HCT116 (cell line): ENCODE measurements at regions not wholly inside any gene's neighbourhood (a gene's known extent, or its start where the extent isn't known, plus 50 kb on each side); places are given as distances from the start of the nearest gene placed in this dataset.

ENCODE experiments used
- ATAC-seq: fragments of 200-7000 bp; cut with Tn5 transposase; 2 replicates; pipeline ENCODE4 v1.9.1; 2020; ENCODE audit warnings: mild to moderate bottlenecking, moderate library complexity
- BruUV-seq: library from RNA; stranded (reverse); fragments of 400-500 nt; replicated peaks from 2 replicates; lab custom pipeline; 2021; lab: Mats Ljungman, UMichigan
- CTCF ChIA-PET: fragments of 300-600 bp; sonication (Branson Sonifier 250); formaldehyde crosslinking; loops from one replicate; lab custom pipeline; 2021; ENCODE audit warnings: antibody characterized with exemption; lab: Charles Lee
- POLR2A ChIA-PET: fragments of 300-600, 350-600 bp; sonication (Branson Sonifier 250); formaldehyde crosslinking; loops from one replicate; lab custom pipeline; 2021; ENCODE audit warnings: antibody characterized with exemption; lab: Charles Lee
- RAD21 ChIA-PET, 2 experiments: fragments of 300-600 bp; sonication (Branson Sonifier 250); formaldehyde crosslinking; loops; one replicate each; lab custom pipeline; 2023; ENCODE audit warnings: low total read pairs in 2 of 2; ENCODE audit not compliant: uncharacterized antibody in 2 of 2, unreplicated experiment in 2 of 2, low non-redundant PET in 1 of 2; lab: Charles Lee
- DNase-seq: peaks from one replicate; pipeline ENCODE4 v3.0.0-alpha.2; 2010; ENCODE audit warnings: low read depth, low spot score
- H2AFZ ChIP-seq: fragments of 200-600 bp; shearing (Covaris generic), sonication (generic); 2 replicates; pipeline ENCODE4 v1.6.1; 2017; ENCODE audit warnings: low read depth, mixed run types, mixed read lengths, antibody characterized with exemption, low read length; ENCODE audit not compliant: poor library complexity, severe bottlenecking
- H3K27ac ChIP-seq: 2 replicates; pipeline ENCODE4 v1.5.1; 2012; ENCODE audit warnings: low read depth, low read length
- H3K27me3 ChIP-seq: fragments of 200-600 bp; sonication (generic); 2 replicates; pipeline ENCODE4 v1.6.1; 2016; ENCODE audit warnings: mixed run types, low read length, mixed read lengths; ENCODE audit not compliant: insufficient read depth
- H3K36me3 ChIP-seq, 2 experiments: fragments of 200-500 bp in 1 of 2; fragments of 200-600 bp in 1 of 2; sonication (Bioruptor generic) in 1 of 2; sonication (generic) in 1 of 2; 2 replicates each; pipeline versions ENCODE4 v1.5.1 to v1.6.1; 2014 to 2016; ENCODE audit warnings: low read length in 2 of 2, inconsistent platforms in 1 of 2, mixed read lengths in 1 of 2, mixed run types in 1 of 2; ENCODE audit not compliant: insufficient read depth in 2 of 2, control insufficient read depth in 1 of 2
- H3K4me1 ChIP-seq, 2 experiments: fragments of 200-600 bp in 1 of 2; sonication (generic) in 1 of 2; 2 replicates each; pipeline versions ENCODE4 v1.5.1 to v1.6.1; 2012 to 2017; ENCODE audit warnings: low read length in 2 of 2, inconsistent platforms in 1 of 2, mild to moderate bottlenecking in 1 of 2, mixed read lengths in 1 of 2, mixed run types in 1 of 2, moderate library complexity in 1 of 2; ENCODE audit not compliant: insufficient read depth in 2 of 2, control insufficient read depth in 1 of 2
- H3K4me2 ChIP-seq: fragments of 200-600 bp; sonication (generic); 2 replicates; pipeline ENCODE4 v1.6.1; 2017; ENCODE audit warnings: mixed run types, low read length, mixed read lengths
- H3K4me3 ChIP-seq, 2 experiments: fragments of 200-600 bp in 1 of 2; sonication (generic) in 1 of 2; replicated peaks in 1 of 2; 2 replicates each; pipeline ENCODE4 v1.5.1; 2011 to 2016; ENCODE audit warnings: low read length in 2 of 2, control low read depth in 1 of 2, low read depth in 1 of 2, mild to moderate bottlenecking in 1 of 2, mixed read lengths in 1 of 2, mixed run types in 1 of 2
- H3K79me2 ChIP-seq: fragments of 200-600 bp; sonication (generic); 2 replicates; pipeline ENCODE4 v1.6.1; 2017; ENCODE audit warnings: mild to moderate bottlenecking, mixed run types, low read length, moderate library complexity, mixed read lengths; ENCODE audit not compliant: insufficient read depth
- H3K9ac ChIP-seq: fragments of 200-600 bp; sonication (generic); 2 replicates; pipeline ENCODE4 v1.6.1; 2016; ENCODE audit warnings: low read length, mixed read lengths
- H3K9me2 ChIP-seq: fragments of 200-600 bp; sonication (generic), shearing (Covaris generic); 2 replicates; pipeline ENCODE4 v1.6.1; 2017; ENCODE audit warnings: mixed run types, mild to moderate bottlenecking, moderate library complexity; ENCODE audit not compliant: insufficient read depth
- H3K9me3 ChIP-seq, 2 experiments: fragments of 200-500 bp in 1 of 2; fragments of 200-600 bp in 1 of 2; sonication (Bioruptor generic) in 1 of 2; sonication (generic) in 1 of 2; 2 replicates each; pipeline ENCODE4 v1.6.1; 2014 to 2017; ENCODE audit warnings: low read length in 2 of 2, mixed read lengths in 2 of 2, inconsistent platforms in 1 of 2, low read depth in 1 of 2, mild to moderate bottlenecking in 1 of 2, mixed run types in 1 of 2, moderate library complexity in 1 of 2; ENCODE audit not compliant: control insufficient read depth in 1 of 2, insufficient read depth in 1 of 2
- H4K20me1 ChIP-seq: fragments of 200-600 bp; sonication (generic), shearing (Covaris generic); 2 replicates; pipeline ENCODE4 v1.6.1; 2017; ENCODE audit warnings: mixed run types, mild to moderate bottlenecking, moderate library complexity; ENCODE audit not compliant: insufficient read depth
- ATF3 ChIP-seq: IDR thresholded peaks from 2 replicates; pipeline ENCODE4 v1.6.1; 2012
- CEBPB ChIP-seq: IDR thresholded peaks from 2 replicates; pipeline ENCODE4 v1.6.1; 2012; ENCODE audit warnings: low read depth
- ELF1 ChIP-seq: IDR thresholded peaks from 2 replicates; pipeline ENCODE4 v1.6.1; 2012; ENCODE audit warnings: low read depth, borderline replicate concordance
- EZH2 ChIP-seq: fragments of 200-600 bp; sonication (generic); IDR thresholded peaks from 2 replicates; pipeline ENCODE4 v1.6.1; 2017; ENCODE audit warnings: antibody characterized with exemption, mixed run types
- EZH2phosphoT487 ChIP-seq: fragments of 200-600 bp; IDR thresholded peaks from 2 replicates; pipeline ENCODE4 v1.6.1; 2018; ENCODE audit warnings: antibody characterized with exemption, borderline replicate concordance
- JUND ChIP-seq: IDR thresholded peaks from 2 replicates; pipeline ENCODE4 v1.6.1; 2012
- POLR2A ChIP-seq: IDR thresholded peaks from 2 replicates; pipeline ENCODE4 v1.7.0; 2011; ENCODE audit warnings: borderline replicate concordance; ENCODE audit not compliant: insufficient read depth, insufficient read length; ENCODE audit errors: extremely low read depth
- REST ChIP-seq: IDR thresholded peaks from 2 replicates; pipeline ENCODE4 v1.6.1; 2012; ENCODE audit warnings: low read depth
- SIN3A ChIP-seq: IDR thresholded peaks from 2 replicates; pipeline ENCODE4 v1.6.1; 2012; ENCODE audit warnings: low read depth
- TCF7L2 ChIP-seq: IDR thresholded peaks from 2 replicates; pipeline ENCODE4 v1.7.0; 2011; ENCODE audit warnings: borderline replicate concordance, inconsistent platforms; ENCODE audit not compliant: insufficient read depth, insufficient read length; ENCODE audit errors: extremely low read depth
- YY1 ChIP-seq: IDR thresholded peaks from 2 replicates; pipeline ENCODE4 v1.6.1; 2011; ENCODE audit warnings: low read length, low read depth, moderate library complexity, mild to moderate bottlenecking; ENCODE audit not compliant: insufficient replicate concordance; ENCODE audit errors: extremely low read depth
- ZFX ChIP-seq: fragments of 450-650 bp; IDR thresholded peaks from 2 replicates; pipeline ENCODE4 v1.6.1; 2017
- ZNF274 ChIP-seq: fragments of 200-500 bp; sonication (Bioruptor generic); IDR thresholded peaks from 2 replicates; pipeline ENCODE4 v1.6.1; 2014; ENCODE audit warnings: mild to moderate bottlenecking, low read depth, low read length, inconsistent platforms
- intact Hi-C: fragments of 100-400 bp; cut with micrococcal nuclease; formaldehyde crosslinking; loops from 2 replicates; pipeline ENCODE4 v1.10.0; 2022

- ChIA-PET POLR2A (no interaction called here), CTCF (no interaction called here), RAD21 (no interaction called here)
- H3K36me3 ChIP-seq = no peaks in the 10 kb centered on the region
- BruUV-seq = no TSS peak
- H3K4me3 ChIP-seq = no peak overlapping the region
- H3K4me2 ChIP-seq = no peak overlapping the region
- TF ChIP-seq POLR2A (no peak), TCF7L2 (no peak), EZH2 (no peak), REST (no peak), ATF3 (no peak), ELF1 (no peak), EZH2phosphoT487 (no peak), CEBPB (no peak), YY1 (no peak), ZFX (no peak), ZNF274 (no peak), JUND (no peak), SIN3A (no peak)
- no peaks in the 10 kb centered on the region for H3K27me3 ChIP-seq
- no peaks in the 10 kb centered on the region for H3K79me2 ChIP-seq
- ATAC-seq (no peak), DNase-seq (no peak)
- intact Hi-C loops = no loop called here
- no peak overlapping the region for H3K27ac ChIP-seq
- H4K20me1 ChIP-seq = no peaks in the 10 kb centered on the region
- H3K9me2 ChIP-seq = no peaks in the 10 kb centered on the region
- no peak overlapping the region for H2AFZ ChIP-seq
- no peak overlapping the region for H3K9ac ChIP-seq
- no peaks in the 10 kb centered on the region for H3K9me3 ChIP-seq
- no peaks in the 10 kb centered on the region for H3K4me1 ChIP-seq
Observed at GRCh38 chr13:71382285-71382684, 484.7 kb downstream of the DACH1 start.
